H1 (cell line): ENCODE measurements at regions not wholly inside any gene's neighbourhood (a gene's known extent, or its start where the extent isn't known, plus 50 kb on each side); places are given as distances from the start of the nearest gene placed in this dataset.

Experiments used
- CTCF ChIA-PET: fragments of 300-600 bp; sonication (Branson Sonifier 250); formaldehyde crosslinking; loops from one replicate; lab custom pipeline; 2021; ENCODE audit not compliant: partially characterized antibody; lab: Charles Lee
- POLR2A ChIA-PET: fragments of 300-600 bp; sonication (Branson Sonifier 250); formaldehyde crosslinking; loops from one replicate; lab custom pipeline; 2021; ENCODE audit warnings: inconsistent platforms; ENCODE audit not compliant: partially characterized antibody; lab: Charles Lee
- DNase-seq, 2 experiments: peaks; one replicate each; pipeline versions ENCODE4 v3.0.0 to v3.0.0-alpha.2; 2010 to 2022; ENCODE audit warnings: low spot score in 2 of 2, low read depth in 1 of 2, mixed read lengths in 1 of 2
- FAIRE-seq: peaks from 2 replicates; lab custom pipeline; 2011; peaks lifted over from hg19 to GRCh38; lab: Jason Lieb, UNC
- H2AFZ ChIP-seq: 2 replicates; pipeline ENCODE4 v1.8.1; 2012; ENCODE audit warnings: low read length, inconsistent platforms
- H2AK5ac ChIP-seq: 2 replicates; pipeline ENCODE4 v1.6.1; 2013; ENCODE audit warnings: low read depth, low read length
- H2BK120ac ChIP-seq: replicated peaks from 2 replicates; pipeline ENCODE3; 2013; ENCODE audit warnings: low read depth, low read length, inconsistent platforms
- H2BK12ac ChIP-seq: 2 replicates; pipeline ENCODE4 v1.6.1; 2013; ENCODE audit warnings: low read depth, low read length
- H2BK15ac ChIP-seq: 2 replicates; pipeline ENCODE4 v1.6.1; 2013; ENCODE audit warnings: low read length
- H2BK20ac ChIP-seq: 2 replicates; pipeline ENCODE4 v1.6.1; 2013; ENCODE audit warnings: low read length
- H2BK5ac ChIP-seq: 2 replicates; pipeline ENCODE4 v1.6.1; 2013; ENCODE audit warnings: low read depth, low read length
- H3K14ac ChIP-seq: 2 replicates; pipeline ENCODE4 v1.6.1; 2013; ENCODE audit warnings: inconsistent platforms; ENCODE audit not compliant: insufficient read length
- H3K18ac ChIP-seq: 2 replicates; pipeline ENCODE4 v1.6.1; 2013; ENCODE audit warnings: low read length; ENCODE audit errors: extremely low read depth
- H3K23ac ChIP-seq: 2 replicates; pipeline ENCODE4 v1.6.1; 2013; ENCODE audit warnings: inconsistent platforms; ENCODE audit not compliant: insufficient read length
- H3K23me2 ChIP-seq: 2 replicates; pipeline ENCODE4 v1.6.1; 2013; ENCODE audit warnings: low read depth, low read length
- H3K27ac ChIP-seq: 2 replicates; pipeline ENCODE4 v1.6.1; 2011; ENCODE audit warnings: low read depth, low read length, inconsistent platforms
- H3K27me3 ChIP-seq, 4 experiments: replicated peaks in 1 of 4; 1 replicate in 1 of 4; 2 replicates in 3 of 4; pipeline versions ENCODE4 v1.6.1 to v1.8.1; 2011 to 2013; ENCODE audit warnings: low read length in 3 of 4, mild to moderate bottlenecking in 3 of 4, inconsistent platforms in 2 of 4, mixed read lengths in 2 of 4, moderate library complexity in 1 of 4; ENCODE audit not compliant: control insufficient read depth in 3 of 4, insufficient read depth in 3 of 4; ENCODE audit errors: extremely low read depth in 1 of 4
- H3K36me3 ChIP-seq, 4 experiments: 2 replicates each; pipeline versions ENCODE4 v1.6.1 to v1.8.1; 2011 to 2013; ENCODE audit warnings: mild to moderate bottlenecking in 4 of 4, low read length in 3 of 4, moderate library complexity in 2 of 4, control low read depth in 1 of 4, inconsistent platforms in 1 of 4; ENCODE audit not compliant: insufficient read depth in 4 of 4, control insufficient read depth in 2 of 4
- H3K4ac ChIP-seq: replicated peaks from 2 replicates; pipeline ENCODE3; 2013; ENCODE audit warnings: low read length, low read depth, mixed read lengths, inconsistent platforms; ENCODE audit not compliant: insufficient read length
- H3K4me1 ChIP-seq, 4 experiments: replicated peaks in 1 of 4; 1 replicate in 1 of 4; 2 replicates in 3 of 4; pipeline versions ENCODE4 v1.6.1 to v1.8.1; 2011 to 2013; ENCODE audit warnings: low read length in 3 of 4, inconsistent platforms in 2 of 4, mixed read lengths in 1 of 4; ENCODE audit not compliant: insufficient read depth in 4 of 4, control insufficient read depth in 3 of 4
- H3K4me2 ChIP-seq, 2 experiments: 2 replicates each; pipeline versions ENCODE4 v1.6.1 to v1.8.1; 2011 to 2013; ENCODE audit warnings: low read depth in 2 of 2, low read length in 2 of 2, control low read depth in 1 of 2, inconsistent platforms in 1 of 2, mild to moderate bottlenecking in 1 of 2; ENCODE audit not compliant: insufficient read depth in 1 of 2
- H3K4me3 ChIP-seq, 4 experiments: fragments of 200-600, 300-600 bp in 1 of 4; sonication (generic), shearing (Covaris generic), sonication (Bioruptor Twin) in 1 of 4; 2 replicates each; pipeline versions ENCODE4 v1.5.1 to v1.8.1; 2011 to 2016; ENCODE audit warnings: low read length in 4 of 4, low read depth in 3 of 4, control low read depth in 2 of 4, inconsistent platforms in 2 of 4, mild to moderate bottlenecking in 2 of 4, mixed read lengths in 1 of 4, moderate library complexity in 1 of 4; ENCODE audit not compliant: insufficient read depth in 2 of 4; ENCODE audit errors: extremely low read depth in 1 of 4
- H3K56ac ChIP-seq: replicated peaks from 2 replicates; pipeline ENCODE3; 2013; ENCODE audit warnings: low read depth, mild to moderate bottlenecking, mixed read lengths, low read length, inconsistent platforms; ENCODE audit not compliant: insufficient read length
- H3K79me1 ChIP-seq: 2 replicates; pipeline ENCODE4 v1.6.1; 2013; ENCODE audit warnings: low read depth, low read length, control low read depth
- H3K79me2 ChIP-seq, 2 experiments: 2 replicates each; pipeline versions ENCODE4 v1.6.1 to v1.8.1; 2012 to 2013; ENCODE audit warnings: low read length in 2 of 2, mild to moderate bottlenecking in 2 of 2, inconsistent platforms in 1 of 2; ENCODE audit not compliant: insufficient read depth in 2 of 2, control insufficient read depth in 1 of 2
- H3K9ac ChIP-seq, 4 experiments: replicated peaks in 1 of 4; 1 replicate in 1 of 4; 2 replicates in 3 of 4; pipeline versions ENCODE4 v1.6.1 to v1.8.1; 2011 to 2013; ENCODE audit warnings: low read depth in 3 of 4, low read length in 3 of 4, control low read depth in 2 of 4, mild to moderate bottlenecking in 2 of 4, moderate library complexity in 2 of 4, inconsistent platforms in 1 of 4; ENCODE audit errors: extremely low read depth in 1 of 4
- H3K9me3 ChIP-seq, 2 experiments: 2 replicates each; pipeline versions ENCODE4 v1.6.1 to v1.8.1; 2012 to 2013; ENCODE audit warnings: mild to moderate bottlenecking in 2 of 2, moderate library complexity in 2 of 2, control low read depth in 1 of 2, inconsistent platforms in 1 of 2, low read depth in 1 of 2, low read length in 1 of 2, mixed read lengths in 1 of 2; ENCODE audit not compliant: insufficient read depth in 2 of 2
- H4K20me1 ChIP-seq, 2 experiments: replicated peaks in 1 of 2; 2 replicates each; pipeline versions ENCODE3 to v1.8.1; 2011 to 2013; ENCODE audit warnings: inconsistent platforms in 2 of 2, low read length in 2 of 2, mild to moderate bottlenecking in 1 of 2; ENCODE audit not compliant: insufficient read depth in 2 of 2, control insufficient read depth in 1 of 2
- H4K5ac ChIP-seq: 2 replicates; pipeline ENCODE4 v1.6.1; 2013; ENCODE audit warnings: low read length, low read depth, mixed read lengths, inconsistent platforms; ENCODE audit not compliant: insufficient read length
- H4K8ac ChIP-seq: 2 replicates; pipeline ENCODE4 v1.8.0; 2013; ENCODE audit warnings: mild to moderate bottlenecking, moderate library complexity, low read length, inconsistent platforms; ENCODE audit not compliant: insufficient read depth; ENCODE audit errors: extremely low read depth
- H4K91ac ChIP-seq: replicated peaks from 2 replicates; pipeline ENCODE3; 2013; ENCODE audit warnings: low read length, mixed read lengths, inconsistent platforms; ENCODE audit not compliant: insufficient read length
- GABPA ChIP-seq: IDR thresholded peaks from 2 replicates; pipeline ENCODE4 v1.6.1; 2011; ENCODE audit warnings: mild to moderate bottlenecking, low read length, moderate library complexity, borderline replicate concordance; ENCODE audit not compliant: insufficient read depth
- HDAC2 ChIP-seq, 2 experiments: fragments of 300-600 bp in 1 of 2; sonication (generic) in 1 of 2; IDR thresholded peaks; 2 replicates each; pipeline ENCODE4 v1.6.1; 2011 to 2012; ENCODE audit warnings: low read depth in 2 of 2, low read length in 2 of 2, mild to moderate bottlenecking in 2 of 2, moderate library complexity in 2 of 2, borderline replicate concordance in 1 of 2, inconsistent platforms in 1 of 2
- NRF1 ChIP-seq: IDR thresholded peaks from 2 replicates; pipeline ENCODE4 v1.6.1; 2011; ENCODE audit warnings: mild to moderate bottlenecking, low read depth, low read length, improper control_type of control experiment
- RXRA ChIP-seq: IDR thresholded peaks from 2 replicates; pipeline ENCODE4 v1.6.1; 2011; ENCODE audit warnings: low read depth, mild to moderate bottlenecking, low read length, moderate library complexity; ENCODE audit not compliant: insufficient read depth
- SIRT6 ChIP-seq: IDR thresholded peaks from one replicate; pipeline ENCODE4 v1.7.1; 2012; ENCODE audit warnings: low read length, inconsistent platforms
- SRF ChIP-seq: IDR thresholded peaks from 2 replicates; pipeline ENCODE4 v1.6.1; 2011; ENCODE audit warnings: mild to moderate bottlenecking, low read depth, low read length, moderate library complexity
- TCF12 ChIP-seq: IDR thresholded peaks from 2 replicates; pipeline ENCODE4 v1.6.1; 2011; ENCODE audit warnings: low read depth, mild to moderate bottlenecking, low read length

- H4K8ac ChIP-seq: no peak overlapping the region
- H2BK12ac ChIP-seq: no peak overlapping the region
- H4K5ac ChIP-seq: no peak overlapping the region
- H3K79me1 ChIP-seq: no peaks in the 10 kb centered on the region
- no peak overlapping the region for H3K4ac ChIP-seq
- no peaks in the 10 kb centered on the region for H3K9me3 ChIP-seq
- no peaks in the 10 kb centered on the region for H3K36me3 ChIP-seq
- ChIA-PET CTCF (no interaction called here), POLR2A (no interaction called here)
- no peak overlapping the region for H2BK20ac ChIP-seq
- no peak overlapping the region for H2BK5ac ChIP-seq
- H4K20me1 ChIP-seq: no peaks in the 10 kb centered on the region
- H3K79me2 ChIP-seq: no peaks in the 10 kb centered on the region
- DNase-seq (no peak), FAIRE-seq (no peak)
- H2BK120ac ChIP-seq: no peak overlapping the region
- no peak overlapping the region for H2BK15ac ChIP-seq
- H3K56ac ChIP-seq: no peak overlapping the region
- no peak overlapping the region for H3K23ac ChIP-seq
- H2AK5ac ChIP-seq: no peak overlapping the region
- H2AFZ ChIP-seq: no peak overlapping the region
- no peak overlapping the region for H3K18ac ChIP-seq
- no peaks in the 10 kb centered on the region for H3K27me3 ChIP-seq
- H3K27ac ChIP-seq: no peak overlapping the region
- no peak overlapping the region for H3K9ac ChIP-seq
- H3K4me1 ChIP-seq: no peaks in the 10 kb centered on the region
- no peak for TF ChIP-seq RXRA
- no peak for TF ChIP-seq HDAC2 (IDR thresholded peaks at IDR 0.05; ENCODE audit: borderline replicate concordance in 1 of 2, low read depth in 2 of 2, low read length in 2 of 2)
- TF ChIP-seq NRF1: no peak
- TF ChIP-seq SRF: no peak
- TF ChIP-seq GABPA: no peak
- no peak for TF ChIP-seq SIRT6
- TF ChIP-seq TCF12: no peak
- H3K4me2 ChIP-seq: no peak overlapping the region
- H4K91ac ChIP-seq: no peak overlapping the region
- no peak overlapping the region for H3K4me3 ChIP-seq
- H3K14ac ChIP-seq: no peak overlapping the region
- H3K23me2 ChIP-seq: no peaks in the 10 kb centered on the region
Measured at GRCh38 chr6:48606618-48607017, 495.6 kb upstream of the PTCHD4 start.
